ENCODE measurements at regions not wholly inside any gene's neighbourhood (a gene's known extent, or its start where the extent isn't known, plus 50 kb on each side); places are given as distances from the start of the nearest gene placed in this dataset.

DNA sequence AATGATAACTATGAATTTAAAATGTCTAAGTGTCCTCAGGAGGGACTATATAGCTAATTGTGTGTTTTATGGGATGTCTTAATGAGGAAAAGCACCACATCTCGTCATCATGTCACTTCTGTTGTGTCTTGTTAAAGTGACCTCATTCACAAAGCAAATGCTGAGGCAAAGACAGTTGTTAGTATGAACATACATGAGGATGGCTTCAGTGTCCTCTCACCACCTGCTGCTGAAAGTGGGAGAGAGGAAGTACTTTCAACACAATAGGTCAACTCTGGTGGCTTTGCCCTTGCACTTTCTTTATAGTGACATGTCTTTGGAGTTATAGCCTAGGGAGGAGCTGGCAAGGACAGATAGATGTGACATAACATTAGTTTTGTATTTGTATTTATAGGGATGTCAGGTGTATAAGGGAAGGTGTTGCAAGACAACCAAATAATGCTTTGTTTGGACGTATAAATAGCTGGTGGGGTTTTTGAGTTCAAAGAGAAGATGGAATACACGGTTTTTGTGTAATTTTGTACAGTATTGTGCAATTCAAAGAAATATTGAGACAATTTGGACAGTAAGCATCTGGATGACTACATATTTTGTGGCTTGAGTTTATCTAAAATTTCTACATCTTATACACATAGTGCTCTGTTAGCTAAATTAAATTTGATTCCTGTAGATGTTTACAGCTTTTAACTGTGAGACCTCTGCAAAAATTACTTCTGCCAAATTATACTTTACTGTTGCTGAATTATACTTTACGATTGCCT lies 131.7 kb upstream of the ATP2B1 start:
- H3K27me3 ChIP-seq (ENCODE audit: control insufficient read depth in 2 of 2, insufficient read depth in 2 of 2, low read length in 2 of 2), result no peaks in the 10 kb centered on the region
- H3K27ac ChIP-seq (ENCODE audit: insufficient read depth, low read depth, low read length), result no peak overlapping the region
- H3K36me3 ChIP-seq (ENCODE audit: control insufficient read depth in 2 of 2, extremely low read depth in 1 of 2, insufficient read depth in 2 of 2, low read length in 2 of 2), result no peaks in the 10 kb centered on the region
- no peaks in the 10 kb centered on the region for H3K4me1 ChIP-seq (ENCODE audit: control insufficient read depth, extremely low read depth, insufficient read depth, low read length)
- intact Hi-C loops (cut with micrococcal nuclease), result no loop called here
- H3K9me3 ChIP-seq (replicated peaks; ENCODE audit: control insufficient read depth, insufficient read depth, low read length), result no peaks in the 10 kb centered on the region
- dilution Hi-C loops (cut with MboI; ENCODE audit: extremely low pct_ligation_motif_present, low sequenced_read_pairs), result no loop called here
- DNase-seq (ENCODE audit: low read depth, low spot score), result no peak
- no peak overlapping the region for H3K4me2 ChIP-seq (ENCODE audit: insufficient read depth, low read length)
- H3K79me2 ChIP-seq (ENCODE audit: control insufficient read depth, insufficient read depth, low read length), result no peaks in the 10 kb centered on the region
- no peaks in the 10 kb centered on the region for H3K9me1 ChIP-seq (replicated peaks; ENCODE audit: control insufficient read depth, extremely low read depth, insufficient read depth, low read length)
- no peaks in the 10 kb centered on the region for H4K20me1 ChIP-seq (replicated peaks; ENCODE audit: control insufficient read depth, extremely low read depth, insufficient read depth, low read length)
- no peak overlapping the region for H3K4me3 ChIP-seq (replicated peaks in 1 of 3; ENCODE audit: insufficient read depth in 1 of 3, low read depth in 1 of 3, low read length in 3 of 3)
- H3K9ac ChIP-seq (replicated peaks; ENCODE audit: extremely low read depth, insufficient read depth, low read length), result no peak overlapping the region
- no peak for FAIRE-seq
- H2AFZ ChIP-seq (ENCODE audit: low read depth, low read length), result no peak overlapping the region
- ChIA-PET CTCF (interaction anchor here (0.6 to 1.0 kb wide), 2 partner anchors 23 to 1059 kb away, joined by 3 read pairs; no protein-coding TSS in a partner anchor), POLR2A (no interaction called here)
- no TSS peak for BruUV-seq (replicated peaks)
- no peak for TF ChIP-seq GATA2 (IDR thresholded peaks at IDR 0.05; ENCODE audit: insufficient read depth, insufficient read length, low read depth, low read length)
- no peak for TF ChIP-seq MYC (IDR thresholded peaks at IDR 0.05; ENCODE audit: low read depth, low read length)
- TF ChIP-seq, protein P1, sequence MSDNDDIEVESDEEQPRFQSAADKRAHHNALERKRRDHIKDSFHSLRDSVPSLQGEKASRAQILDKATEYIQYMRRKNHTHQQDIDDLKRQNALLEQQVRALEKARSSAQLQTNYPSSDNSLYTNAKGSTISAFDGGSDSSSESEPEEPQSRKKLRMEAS (IDR thresholded peaks at IDR 0.05; ENCODE audit: insufficient read depth, insufficient read length), result no peak
- TF ChIP-seq EZH2 (IDR thresholded peaks at IDR 0.05; ENCODE audit: borderline replicate concordance, low read depth, low read length, severe bottlenecking), result no peak
- no peak for TF ChIP-seq FOS (IDR thresholded peaks at IDR 0.05; ENCODE audit: borderline replicate concordance, insufficient read depth, low read length)
- TF ChIP-seq JUN (IDR thresholded peaks at IDR 0.05; ENCODE audit: borderline replicate concordance, insufficient read depth, insufficient read length, low read depth), result no peak
- no peak for TF ChIP-seq CTCF (IDR thresholded peaks at IDR 0.05; ENCODE audit: extremely low read depth in 1 of 2, insufficient read depth in 1 of 2, low read depth in 1 of 2, low read length in 2 of 2)
- TF ChIP-seq POLR2A (IDR thresholded peaks at IDR 0.05; ENCODE audit: low read depth, low read length), result no peak
- TF ChIP-seq POLR2AphosphoS5 (IDR thresholded peaks at IDR 0.05; ENCODE audit: insufficient read depth, low read depth, low read length), result no peak
